Activated CD8-positive, alpha-beta T cell treated with anti-CD3 and anti-CD28 coated beads, Interleukin-2, amount 10 ng/mL, durations not matched to agents 7 days and 5 days (primary cell): ENCODE measurements at regions not wholly inside any gene's neighbourhood (a gene's known extent, or its start where the extent isn't known, plus 50 kb on each side); places are given as distances from the start of the nearest gene placed in this dataset.
A peak's percentile ranks its signal among the peaks of the same experiment; 100 is the strongest.
"Not testable (repeated sequence)": the region's sequence is repeated elsewhere in the genome, so short reads cannot be mapped to it uniquely, and the experiment has no call there.

Experiments used
- ATAC-seq: fragments of 150-1000 bp; cut with Tn5 transposase; one replicate; pipeline ENCODE4 v1.10.0; 2021; ENCODE audit warnings: moderate library complexity
- CTCF ChIA-PET: fragments of 350-600 bp; sonication (Branson Sonifier 250); formaldehyde crosslinking; loops from one replicate; lab custom pipeline; 2021; ENCODE audit warnings: antibody characterized with exemption; lab: Charles Lee
- POLR2A ChIA-PET: fragments of 350-600 bp; sonication (Branson Sonifier 250); formaldehyde crosslinking; loops from one replicate; lab custom pipeline; 2021; ENCODE audit warnings: antibody characterized with exemption; lab: Charles Lee
- DNase-seq: peaks from one replicate; pipeline ENCODE4 v3.0.0-alpha.2; 2020
- H3K27ac Mint-ChIP-seq: one replicate; pipeline ENCODE4 v1.8.0; 2021; ENCODE audit warnings: mild to moderate bottlenecking, mixed read lengths
- H3K27me3 Mint-ChIP-seq: one replicate; pipeline ENCODE4 v1.8.0; 2021; ENCODE audit warnings: low read depth, mixed read lengths
- H3K36me3 Mint-ChIP-seq: one replicate; pipeline ENCODE4 v1.8.0; 2021; ENCODE audit warnings: low read depth, mixed read lengths
- H3K4me1 Mint-ChIP-seq: one replicate; pipeline ENCODE4 v1.8.0; 2021; ENCODE audit warnings: low read depth, mixed read lengths
- H3K4me3 Mint-ChIP-seq: one replicate; pipeline ENCODE4 v1.8.0; 2021; ENCODE audit warnings: mild to moderate bottlenecking, mixed read lengths
- H3K9me3 Mint-ChIP-seq: one replicate; pipeline ENCODE4 v1.8.0; 2022; ENCODE audit warnings: mixed read lengths; ENCODE audit not compliant: insufficient read depth

DNA sequence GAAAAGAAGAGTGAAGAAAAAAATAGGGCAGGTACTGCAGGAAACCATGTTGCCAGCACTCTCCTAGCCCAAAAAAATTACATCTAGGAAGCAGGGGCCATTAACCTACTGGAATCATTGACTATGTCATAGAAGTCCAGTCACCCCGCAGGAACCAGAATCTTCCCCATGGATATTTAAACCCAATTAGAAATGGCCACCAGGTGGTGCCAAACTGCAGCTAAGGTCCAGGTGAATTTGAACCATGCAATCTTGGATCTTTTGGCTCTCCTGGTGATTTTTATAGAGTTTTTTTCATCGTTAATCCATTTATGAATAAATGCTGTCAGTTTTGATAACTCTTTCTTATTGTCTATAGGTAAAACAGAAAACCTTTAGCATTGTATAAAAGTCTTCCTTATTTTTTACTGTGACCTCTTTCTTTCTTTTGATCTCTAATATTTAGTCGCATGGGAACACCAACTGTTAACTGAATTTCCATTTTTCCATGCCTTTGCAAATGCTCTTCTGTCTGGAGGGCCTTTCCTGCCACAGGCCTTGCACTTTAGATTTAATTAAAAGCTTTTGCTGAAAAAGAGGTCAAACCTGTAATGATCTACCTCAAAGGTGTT lies 147.5 kb upstream of the FGF10 start:
- Mint-ChIP-seq H3K27ac (no peak overlapping the region), H3K27me3 (no peaks in the 10 kb centered on the region), H3K36me3 (no peaks in the 10 kb centered on the region), H3K9me3 (no peaks in the 10 kb centered on the region), H3K4me1 (no peaks in the 10 kb centered on the region), H3K4me3 (no peak overlapping the region)
- ChIA-PET POLR2A (no interaction called here), CTCF (interaction anchor here (0.7 to 1.1 kb wide), 2 partner anchors 237 to 254 kb away, joined by 3 to 5 read pairs; no protein-coding TSS in a partner anchor)
- ATAC-seq (no peak), DNase-seq (peak; percentile 22)

DNA sequence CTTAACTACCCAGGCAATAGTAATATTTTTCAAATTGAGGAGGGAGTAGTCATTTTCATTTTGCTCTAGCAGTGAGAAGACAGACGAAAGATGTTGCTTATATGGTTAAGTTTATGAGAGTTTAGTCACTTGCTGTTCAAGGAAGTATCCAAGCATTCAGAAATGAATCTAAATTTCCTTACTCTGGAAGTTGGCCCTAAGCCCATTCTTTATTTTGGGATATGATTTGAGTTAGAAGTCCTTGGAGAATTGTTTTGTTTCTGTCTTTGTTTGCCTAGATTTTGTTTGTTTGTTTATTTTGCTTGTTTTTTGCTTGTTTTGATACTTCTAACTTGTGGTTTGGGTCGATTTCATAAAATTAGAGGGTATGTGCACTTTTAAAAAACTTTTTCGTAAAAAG lies 146.4 kb upstream of the FGF10 start:
- Mint-ChIP-seq H3K27me3 (no peaks in the 10 kb centered on the region), H3K27ac (no peak overlapping the region), H3K36me3 (no peaks in the 10 kb centered on the region), H3K9me3 (no peaks in the 10 kb centered on the region), H3K4me1 (no peaks in the 10 kb centered on the region), H3K4me3 (no peak overlapping the region)
- ChIA-PET CTCF (no interaction called here), POLR2A (no interaction called here)
- no peak for ATAC-seq
- no peak for DNase-seq

DNA sequence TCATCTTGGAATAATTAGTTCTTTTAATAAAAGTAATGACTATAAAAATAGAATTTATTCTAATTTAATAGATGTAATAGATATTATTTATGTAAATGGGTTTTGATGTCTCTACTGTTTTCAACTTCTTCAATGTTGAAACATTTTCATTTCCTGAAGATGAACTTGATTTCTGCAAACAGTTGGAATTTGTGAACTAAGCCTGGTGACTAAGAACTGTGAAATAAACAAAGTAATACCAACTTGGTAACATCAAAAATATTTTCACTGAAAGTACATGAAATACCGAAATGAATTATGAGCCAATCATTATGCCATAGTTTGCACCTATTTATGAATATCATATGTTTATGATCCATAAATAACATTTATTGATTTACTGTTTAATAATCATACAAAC lies 143.8 kb upstream of the FGF10 start:
- DNase-seq (no peak), ATAC-seq (no peak)
- Mint-ChIP-seq H3K4me1 (no peaks in the 10 kb centered on the region), H3K4me3 (no peak overlapping the region), H3K9me3 (no peaks in the 10 kb centered on the region), H3K36me3 (no peaks in the 10 kb centered on the region), H3K27me3 (no peaks in the 10 kb centered on the region), H3K27ac (no peak overlapping the region)
- CTCF ChIA-PET = no interaction called here
- POLR2A ChIA-PET = no interaction called here

DNA sequence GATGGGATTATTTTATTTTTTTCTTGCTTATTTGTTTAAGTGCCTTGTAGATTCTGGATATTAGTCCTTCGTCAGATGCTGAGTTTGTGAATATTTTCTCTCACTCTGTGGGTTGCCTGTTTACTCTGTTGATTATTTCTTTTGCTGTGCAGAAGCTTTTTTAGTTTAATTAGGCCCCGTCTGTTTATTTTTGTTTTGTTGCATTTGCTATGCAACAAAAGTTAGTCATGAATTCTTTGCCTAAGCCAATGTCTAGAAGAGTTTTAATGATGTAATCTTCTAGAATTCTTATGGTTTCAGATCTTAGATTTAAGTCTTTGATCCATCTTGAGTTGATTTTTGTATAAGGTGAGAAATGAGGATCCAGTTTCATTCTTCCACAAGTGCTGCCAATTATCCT lies 142.5 kb upstream of the FGF10 start:
- POLR2A ChIA-PET, H3K27me3 Mint-ChIP-seq: not testable (repeated sequence)

DNA sequence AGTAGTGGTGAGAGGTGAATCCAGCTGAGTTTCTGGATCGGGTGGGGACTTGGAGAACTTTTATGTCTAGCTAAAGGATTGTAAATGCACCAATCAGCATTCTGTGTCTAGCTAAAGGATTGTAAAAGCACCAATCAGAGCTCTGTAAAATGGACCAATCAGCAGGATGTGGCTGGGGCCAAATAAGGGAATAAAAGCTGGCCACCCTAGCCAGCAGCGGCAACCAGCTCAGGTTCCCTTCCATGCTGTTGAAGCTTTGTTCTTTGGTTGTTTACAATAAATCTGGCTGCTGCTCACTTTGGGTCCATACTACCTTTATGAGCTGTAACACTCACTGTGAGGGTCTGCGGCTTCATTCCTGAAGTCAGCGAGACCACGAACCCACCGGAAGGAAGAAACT lies 141.6 kb upstream of the FGF10 start:
- H3K4me1 Mint-ChIP-seq, ATAC-seq, H3K27ac Mint-ChIP-seq, CTCF ChIA-PET, H3K4me3 Mint-ChIP-seq, POLR2A ChIA-PET, DNase-seq, H3K9me3 Mint-ChIP-seq, H3K36me3 Mint-ChIP-seq, H3K27me3 Mint-ChIP-seq: not testable (repeated sequence)

More for the DNA sequence above, 142.5 kb upstream of the FGF10 start:
- H3K36me3 Mint-ChIP-seq, H3K4me3 Mint-ChIP-seq, H3K27ac Mint-ChIP-seq, CTCF ChIA-PET, ATAC-seq, H3K4me1 Mint-ChIP-seq, H3K9me3 Mint-ChIP-seq, DNase-seq: not testable (repeated sequence)

DNA sequence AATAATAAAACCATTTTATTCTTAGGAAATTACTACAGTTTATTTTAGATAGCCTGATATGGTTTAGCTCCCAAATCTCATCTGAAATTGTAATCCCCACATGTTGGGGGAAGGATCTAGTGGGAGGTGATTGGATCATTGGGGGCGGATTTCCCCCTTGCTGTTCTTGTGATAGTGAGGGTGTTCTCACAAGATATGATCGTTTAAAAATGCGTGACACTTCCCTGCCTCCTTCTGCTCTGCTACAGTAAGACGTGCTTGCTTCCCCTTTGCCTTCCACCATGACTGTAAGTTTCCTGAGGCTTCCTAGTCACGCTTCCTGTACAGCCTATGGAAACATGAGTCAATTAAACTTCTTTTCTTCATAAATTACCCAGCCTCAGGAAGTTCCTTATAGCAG lies 122.4 kb upstream of the FGF10 start:
- DNase-seq (no peak), ATAC-seq (no peak)
- no peak overlapping the region for H3K27ac Mint-ChIP-seq
- POLR2A ChIA-PET = no interaction called here
- H3K4me3 Mint-ChIP-seq = no peak overlapping the region
- H3K4me1 Mint-ChIP-seq = no peaks in the 10 kb centered on the region
- CTCF ChIA-PET = no interaction called here
- peaks cover 4% of the 10 kb centered on the region for H3K9me3 Mint-ChIP-seq
- no peaks in the 10 kb centered on the region for H3K36me3 Mint-ChIP-seq
- H3K27me3 Mint-ChIP-seq = no peaks in the 10 kb centered on the region

DNA sequence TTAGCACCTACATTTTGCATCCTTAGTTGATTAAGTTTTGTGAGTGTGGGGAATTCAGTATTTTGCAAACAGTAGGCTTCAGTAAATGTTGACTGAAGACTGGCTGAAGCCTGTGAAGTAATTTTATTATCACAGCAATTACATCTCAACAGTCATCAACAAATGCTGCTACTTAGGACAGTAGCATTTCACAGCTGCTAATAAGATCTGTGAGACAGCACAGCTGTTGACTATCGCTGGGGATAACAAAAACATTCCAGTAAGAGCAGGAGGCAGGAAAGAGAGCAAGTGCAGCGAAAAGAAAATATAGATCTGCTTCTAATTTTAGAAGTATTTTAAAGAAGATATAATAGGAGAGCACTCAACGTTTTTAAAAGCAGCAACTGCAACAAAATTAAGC lies 117.3 kb upstream of the FGF10 start:
- H3K36me3 Mint-ChIP-seq = no peaks in the 10 kb centered on the region
- CTCF ChIA-PET = no interaction called here

DNA sequence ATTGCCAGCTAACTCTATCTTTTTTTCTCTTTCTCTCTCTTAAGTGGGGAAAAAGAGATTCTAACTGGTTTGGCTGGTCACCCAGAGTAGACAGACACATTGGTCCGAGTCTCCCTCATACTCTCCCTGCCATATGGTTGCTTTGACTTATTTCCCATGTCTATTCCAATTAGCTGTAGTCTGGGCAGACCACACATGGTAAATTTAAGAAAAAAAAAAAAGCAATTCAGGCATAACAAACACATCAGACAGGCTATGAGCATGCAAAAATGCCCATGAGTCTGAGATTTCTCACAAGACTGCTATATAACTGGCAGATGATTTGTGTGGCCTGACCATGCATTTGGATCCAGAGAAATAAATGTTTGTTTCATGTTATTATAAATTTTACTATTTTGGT lies 110.2 kb upstream of the FGF10 start:
- Mint-ChIP-seq H3K27ac (no peak overlapping the region), H3K4me3 (no peak overlapping the region), H3K4me1 (no peaks in the 10 kb centered on the region), H3K36me3 (no peaks in the 10 kb centered on the region), H3K27me3 (no peaks in the 10 kb centered on the region), H3K9me3 (no peaks in the 10 kb centered on the region)
- ChIA-PET POLR2A (no interaction called here), CTCF (no interaction called here)
- DNase-seq (no peak), ATAC-seq (no peak)

More for the DNA sequence above, 117.3 kb upstream of the FGF10 start:
- Mint-ChIP-seq H3K4me1 (no peaks in the 10 kb centered on the region), H3K27ac (no peak overlapping the region), H3K27me3 (no peaks in the 10 kb centered on the region), H3K4me3 (no peak overlapping the region), H3K9me3 (no peaks in the 10 kb centered on the region)
- DNase-seq (no peak), ATAC-seq (no peak)
- POLR2A ChIA-PET = no interaction called here

DNA sequence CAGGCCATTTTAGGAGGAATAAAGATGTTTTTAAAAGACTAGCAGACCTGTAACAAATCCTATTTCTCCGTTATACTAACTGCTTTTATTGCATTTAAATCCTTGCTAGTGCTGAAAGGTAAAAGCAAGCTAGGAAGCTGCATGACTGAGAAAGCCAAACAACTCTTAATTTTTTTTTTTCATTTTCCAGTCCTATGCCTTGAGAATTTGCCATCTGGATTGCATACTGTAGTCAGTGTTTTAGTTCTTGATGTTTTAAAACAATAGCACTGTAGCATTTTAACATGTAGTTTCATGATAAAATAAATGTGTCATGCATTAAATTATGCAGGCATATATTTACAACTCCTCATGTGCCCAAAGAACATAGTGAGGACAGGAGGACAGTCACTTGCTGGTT lies 108.4 kb upstream of the FGF10 start:
- Mint-ChIP-seq H3K4me1 (no peaks in the 10 kb centered on the region), H3K4me3 (no peak overlapping the region), H3K36me3 (no peaks in the 10 kb centered on the region), H3K27me3 (no peaks in the 10 kb centered on the region), H3K9me3 (no peaks in the 10 kb centered on the region), H3K27ac (no peak overlapping the region)
- ATAC-seq = no peak
- CTCF ChIA-PET = no interaction called here
- POLR2A ChIA-PET = interaction anchor here (0.6 kb wide), 1 partner anchor 106 kb away, joined by 3 read pairs; no protein-coding TSS in a partner anchor
- DNase-seq = no peak

DNA sequence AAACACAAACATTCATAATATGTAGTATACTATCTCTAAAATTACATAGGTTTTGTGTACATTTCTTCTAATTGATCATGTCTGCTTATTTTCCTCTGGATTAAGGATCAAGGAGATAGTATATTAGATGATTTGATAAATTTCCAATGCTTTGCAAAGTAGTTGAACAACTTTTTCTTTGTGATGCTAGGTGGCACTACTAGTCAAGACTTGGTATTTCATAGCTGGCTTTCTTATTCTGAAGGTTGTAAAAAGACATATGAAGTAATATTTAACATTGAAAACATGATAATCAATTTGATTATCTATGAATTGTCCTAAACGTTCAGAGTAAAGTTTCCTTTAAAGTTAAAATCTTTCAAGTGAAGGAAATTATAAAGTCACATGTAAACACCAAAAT lies 106.1 kb upstream of the FGF10 start:
- Mint-ChIP-seq H3K27ac (no peak overlapping the region), H3K4me1 (no peaks in the 10 kb centered on the region), H3K9me3 (peaks cover 2% of the 10 kb centered on the region), H3K4me3 (no peak overlapping the region), H3K36me3 (no peaks in the 10 kb centered on the region), H3K27me3 (no peaks in the 10 kb centered on the region)
- ChIA-PET CTCF (no interaction called here), POLR2A (no interaction called here)
- DNase-seq (no peak), ATAC-seq (no peak)

DNA sequence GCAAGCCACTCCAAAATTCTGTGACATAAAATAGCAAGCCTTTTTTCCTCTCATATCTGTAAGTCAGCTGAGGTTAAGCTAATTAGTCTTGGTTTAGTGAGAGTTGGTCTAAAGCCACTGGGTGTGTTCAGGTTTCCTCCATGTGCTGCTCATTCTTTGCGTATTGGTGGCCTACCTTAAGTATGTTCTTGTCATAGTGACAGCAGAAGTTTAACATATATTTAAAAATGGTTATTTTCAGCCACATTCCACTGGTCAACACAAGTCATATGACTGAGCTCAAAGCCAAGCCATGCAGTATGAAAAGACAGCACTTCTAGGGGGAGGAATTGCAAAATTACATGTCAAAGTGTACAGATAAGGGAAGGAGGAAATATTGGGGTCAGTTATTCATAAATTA lies 100.5 kb upstream of the FGF10 start:
- no peak overlapping the region for H3K27ac Mint-ChIP-seq
- peaks cover 2% of the 10 kb centered on the region for H3K9me3 Mint-ChIP-seq
- ATAC-seq (no peak), DNase-seq (no peak)
- POLR2A ChIA-PET = no interaction called here
- no peaks in the 10 kb centered on the region for H3K36me3 Mint-ChIP-seq
- no peak overlapping the region for H3K4me3 Mint-ChIP-seq
- CTCF ChIA-PET = no interaction called here
- no peaks in the 10 kb centered on the region for H3K27me3 Mint-ChIP-seq
- H3K4me1 Mint-ChIP-seq = no peaks in the 10 kb centered on the region

DNA sequence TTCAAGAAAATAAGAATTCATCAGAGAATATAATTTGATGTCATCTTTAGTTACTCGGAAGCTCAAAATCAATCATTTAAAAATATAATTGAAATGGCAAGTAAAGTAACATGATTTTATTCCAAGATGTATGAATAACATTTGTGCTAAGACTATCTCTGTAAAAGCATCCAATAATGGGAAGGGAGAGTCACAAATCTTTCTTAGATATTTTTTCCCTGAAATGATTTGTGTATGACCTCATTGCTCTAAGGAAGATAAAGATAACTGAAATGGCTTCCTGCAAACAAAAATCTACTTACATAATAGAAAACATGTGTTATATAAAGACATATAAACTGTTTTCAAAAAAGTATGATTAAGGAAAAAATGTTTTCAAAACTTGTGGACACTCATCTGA lies 97.4 kb upstream of the FGF10 start:
- DNase-seq (no peak), ATAC-seq (no peak)
- ChIA-PET CTCF (no interaction called here), POLR2A (interaction anchor here (0.7 kb wide), 1 partner anchor 14 kb away, joined by 4 read pairs; no protein-coding TSS in a partner anchor)
- peaks cover 6% of the 10 kb centered on the region for H3K9me3 Mint-ChIP-seq
- H3K36me3 Mint-ChIP-seq = no peaks in the 10 kb centered on the region
- no peaks in the 10 kb centered on the region for H3K4me1 Mint-ChIP-seq
- H3K27me3 Mint-ChIP-seq = no peaks in the 10 kb centered on the region
- H3K27ac Mint-ChIP-seq = no peak overlapping the region
- no peak overlapping the region for H3K4me3 Mint-ChIP-seq

DNA sequence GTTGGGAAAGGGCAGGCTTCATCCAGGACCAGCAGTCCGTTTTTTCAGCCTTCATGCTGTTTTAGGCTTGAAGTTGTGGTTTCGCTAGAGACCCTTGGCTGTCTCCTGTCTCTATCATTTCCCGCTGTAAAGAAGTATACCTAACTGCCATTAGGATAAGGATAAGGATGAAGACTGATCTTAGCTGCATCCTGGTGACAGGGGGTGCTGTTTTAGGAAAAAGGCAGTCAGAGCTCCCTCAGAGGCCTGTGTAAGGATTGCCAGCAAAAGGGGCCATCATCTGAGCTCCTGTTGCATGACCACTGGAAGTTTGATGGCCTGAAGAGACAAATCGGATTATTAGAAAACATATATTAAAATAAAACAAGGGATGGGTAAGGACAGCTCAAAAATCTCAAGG lies 64.8 kb upstream of the FGF10 start:
- H3K4me3 Mint-ChIP-seq = no peak overlapping the region
- ChIA-PET CTCF (no interaction called here), POLR2A (no interaction called here)
- H3K27ac Mint-ChIP-seq = no peak overlapping the region
- H3K27me3 Mint-ChIP-seq = no peaks in the 10 kb centered on the region
- ATAC-seq (no peak), DNase-seq (no peak)
- H3K9me3 Mint-ChIP-seq = no peaks in the 10 kb centered on the region
- no peaks in the 10 kb centered on the region for H3K4me1 Mint-ChIP-seq
- H3K36me3 Mint-ChIP-seq = no peaks in the 10 kb centered on the region
